HFFc6 (cell line): ENCODE measurements at regions not wholly inside any gene's neighbourhood (a gene's known extent, or its start where the extent isn't known, plus 50 kb on each side); places are given as distances from the start of the nearest gene placed in this dataset.

ENCODE experiments used
- DNase-seq: peaks from one replicate; pipeline ENCODE4 v3.0.0-alpha.2; 2018
- H3K27ac Mint-ChIP-seq: 2 replicates; pipeline ENCODE4 v1.8.0; 2020; ENCODE audit warnings: mild to moderate bottlenecking, mixed read lengths
- H3K27me3 Mint-ChIP-seq: 2 replicates; pipeline ENCODE4 v1.8.0; 2021; ENCODE audit warnings: mild to moderate bottlenecking, moderate library complexity, mixed read lengths; ENCODE audit not compliant: insufficient read depth
- H3K36me3 Mint-ChIP-seq: 2 replicates; pipeline ENCODE4 v1.8.0; 2021; ENCODE audit warnings: low read depth, mixed read lengths
- H3K4me1 Mint-ChIP-seq: 2 replicates; pipeline ENCODE4 v1.8.0; 2020; ENCODE audit warnings: low read depth, mixed read lengths
- H3K4me3 Mint-ChIP-seq: 2 replicates; pipeline ENCODE4 v1.8.0; 2020; ENCODE audit warnings: mild to moderate bottlenecking, moderate library complexity, mixed read lengths
- H3K9me3 Mint-ChIP-seq: 2 replicates; pipeline ENCODE4 v1.8.0; 2020; ENCODE audit warnings: mild to moderate bottlenecking, mixed read lengths
- TF ChIP-seq, protein P1 (sequence below): fragments of 200-600 bp; sonication (generic); IDR thresholded peaks from 2 replicates; pipeline ENCODE4 v1.5.0; 2021; ENCODE audit warnings: antibody characterized with exemption, mild to moderate bottlenecking

DNA sequence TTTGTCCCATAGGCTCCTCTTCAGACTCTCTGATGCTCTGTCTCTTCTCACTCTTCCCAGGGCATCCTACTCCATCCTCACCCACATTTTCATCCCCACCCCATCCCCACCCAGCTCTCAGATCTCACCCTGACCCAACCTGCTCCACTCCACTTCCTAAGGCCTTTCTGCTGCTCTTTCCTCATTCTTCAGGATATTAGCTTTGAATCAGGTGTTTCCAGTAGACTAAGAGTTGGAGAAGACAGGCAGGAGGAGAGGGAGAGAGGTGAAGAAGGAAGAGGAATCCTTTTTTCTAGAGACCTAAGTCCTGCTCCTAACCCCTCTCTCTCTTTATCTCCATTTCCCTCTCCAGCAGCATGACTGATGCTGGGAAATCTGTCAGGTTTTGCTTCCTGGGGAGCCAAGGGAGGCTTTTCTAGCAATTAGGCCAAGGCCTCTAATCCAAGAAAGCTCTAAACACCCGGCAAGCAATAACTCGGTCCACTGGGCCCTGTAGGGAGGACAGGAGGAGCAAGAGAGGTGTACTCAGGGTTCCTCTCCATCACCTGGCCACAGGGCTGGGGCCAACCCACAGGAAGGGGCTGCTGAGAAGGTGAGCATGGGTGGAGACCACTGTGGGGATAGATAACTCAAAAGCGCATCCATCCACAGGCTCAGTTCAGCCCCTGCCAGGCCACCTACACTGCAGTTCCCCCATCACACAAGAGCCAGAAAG is 133.3 kb downstream of the TMEM132E start:
- peaks cover 44% of the 10 kb centered on the region for H3K9me3 Mint-ChIP-seq
- no peak for DNase-seq
- H3K4me3 Mint-ChIP-seq = no peak overlapping the region
- TF ChIP-seq, protein P1, sequence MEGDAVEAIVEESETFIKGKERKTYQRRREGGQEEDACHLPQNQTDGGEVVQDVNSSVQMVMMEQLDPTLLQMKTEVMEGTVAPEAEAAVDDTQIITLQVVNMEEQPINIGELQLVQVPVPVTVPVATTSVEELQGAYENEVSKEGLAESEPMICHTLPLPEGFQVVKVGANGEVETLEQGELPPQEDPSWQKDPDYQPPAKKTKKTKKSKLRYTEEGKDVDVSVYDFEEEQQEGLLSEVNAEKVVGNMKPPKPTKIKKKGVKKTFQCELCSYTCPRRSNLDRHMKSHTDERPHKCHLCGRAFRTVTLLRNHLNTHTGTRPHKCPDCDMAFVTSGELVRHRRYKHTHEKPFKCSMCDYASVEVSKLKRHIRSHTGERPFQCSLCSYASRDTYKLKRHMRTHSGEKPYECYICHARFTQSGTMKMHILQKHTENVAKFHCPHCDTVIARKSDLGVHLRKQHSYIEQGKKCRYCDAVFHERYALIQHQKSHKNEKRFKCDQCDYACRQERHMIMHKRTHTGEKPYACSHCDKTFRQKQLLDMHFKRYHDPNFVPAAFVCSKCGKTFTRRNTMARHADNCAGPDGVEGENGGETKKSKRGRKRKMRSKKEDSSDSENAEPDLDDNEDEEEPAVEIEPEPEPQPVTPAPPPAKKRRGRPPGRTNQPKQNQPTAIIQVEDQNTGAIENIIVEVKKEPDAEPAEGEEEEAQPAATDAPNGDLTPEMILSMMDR = no peak
- H3K27me3 Mint-ChIP-seq = no peaks in the 10 kb centered on the region; the same call in 1 of the 2 replicates
- no peak overlapping the region for H3K27ac Mint-ChIP-seq
- no peaks in the 10 kb centered on the region for H3K4me1 Mint-ChIP-seq
- H3K36me3 Mint-ChIP-seq = no peaks in the 10 kb centered on the region

DNA sequence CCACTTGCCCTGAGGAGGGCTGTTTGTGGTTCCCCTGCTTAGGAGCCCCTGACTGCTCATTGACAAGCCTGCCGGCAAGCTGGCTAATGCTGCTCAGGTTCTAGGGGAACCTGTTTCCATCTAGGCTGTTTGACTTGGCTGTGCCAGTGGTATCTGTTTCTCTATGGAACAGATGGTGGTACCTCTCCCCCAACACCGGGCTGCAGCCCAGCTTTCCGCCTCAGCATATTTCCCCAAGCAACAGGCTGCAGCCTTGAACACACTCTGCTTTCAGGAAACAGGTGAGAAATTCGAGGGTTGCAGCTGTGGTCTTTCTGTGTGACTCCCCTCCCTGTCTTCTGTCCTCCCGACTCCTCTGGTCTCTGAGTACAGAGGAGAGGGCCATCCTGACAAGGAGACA is 132.3 kb downstream of the TMEM132E start:
- H3K9me3 Mint-ChIP-seq = peaks cover 53% of the 10 kb centered on the region
- no peaks in the 10 kb centered on the region; the same call in 1 of the 2 replicates for H3K27me3 Mint-ChIP-seq
- H3K27ac Mint-ChIP-seq = no peak overlapping the region
- H3K36me3 Mint-ChIP-seq = no peaks in the 10 kb centered on the region
- no peaks in the 10 kb centered on the region for H3K4me1 Mint-ChIP-seq
- DNase-seq = no peak
- no peak overlapping the region for H3K4me3 Mint-ChIP-seq
- TF ChIP-seq, protein P1 = no peak

DNA sequence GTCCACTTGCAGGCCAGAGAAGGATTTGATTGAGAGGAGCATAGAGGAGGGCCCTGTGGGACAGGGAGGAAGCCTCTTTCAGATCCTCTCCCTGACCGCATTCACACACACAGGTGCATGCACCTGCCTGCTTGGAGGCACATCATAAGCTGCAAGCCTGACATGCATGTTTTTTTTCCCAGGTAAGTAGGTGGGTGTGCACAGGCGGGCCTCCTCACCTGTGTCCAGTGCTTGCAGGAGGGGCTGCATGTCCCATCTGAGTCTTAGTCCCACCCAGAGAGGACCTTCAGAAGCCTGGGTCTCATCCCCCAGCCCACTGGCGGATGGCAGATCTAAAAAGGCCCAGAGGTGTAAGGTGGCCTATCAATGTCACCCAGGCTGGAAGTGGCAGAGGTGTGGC is 130.8 kb downstream of the TMEM132E start:
- H3K4me1 Mint-ChIP-seq = no peaks in the 10 kb centered on the region
- DNase-seq = no peak
- no peaks in the 10 kb centered on the region; the same call in 1 of the 2 replicates for H3K27me3 Mint-ChIP-seq
- TF ChIP-seq, protein P1 = no peak
- no peak overlapping the region for H3K27ac Mint-ChIP-seq
- peaks cover 56% of the 10 kb centered on the region for H3K9me3 Mint-ChIP-seq
- H3K4me3 Mint-ChIP-seq = no peak overlapping the region
- H3K36me3 Mint-ChIP-seq = no peaks in the 10 kb centered on the region

DNA sequence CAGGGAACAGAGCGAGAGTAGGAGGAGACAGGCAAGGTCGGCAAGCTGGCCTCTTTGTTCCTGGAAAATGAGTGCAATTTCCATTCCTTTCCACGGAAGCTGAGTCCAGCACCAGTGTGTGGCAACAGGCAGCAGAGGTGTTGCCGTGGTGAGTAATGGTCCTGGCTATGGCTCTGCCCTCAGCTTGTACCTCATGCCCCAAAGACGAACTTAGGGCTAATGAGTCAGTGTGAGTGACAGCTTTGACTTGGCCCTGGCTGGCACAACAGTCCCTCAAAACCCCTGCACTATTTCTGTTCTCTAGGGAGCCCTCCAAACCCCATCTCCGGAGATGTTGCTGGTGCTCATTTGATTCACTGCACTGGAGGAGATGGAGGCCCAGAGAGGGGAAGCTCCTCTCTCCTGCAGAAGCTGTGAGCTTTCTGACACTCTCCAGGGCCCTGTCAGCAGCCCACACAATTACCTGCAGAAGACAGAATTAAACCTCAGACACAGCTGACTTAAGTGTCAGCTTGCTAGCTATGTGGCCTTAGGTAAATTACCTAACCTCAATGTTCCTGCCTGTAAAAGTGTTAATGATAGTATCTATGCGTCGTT is 129.9 kb downstream of the TMEM132E start:
- Mint-ChIP-seq H3K36me3 (no peaks in the 10 kb centered on the region), H3K27ac (no peak overlapping the region)

DNA sequence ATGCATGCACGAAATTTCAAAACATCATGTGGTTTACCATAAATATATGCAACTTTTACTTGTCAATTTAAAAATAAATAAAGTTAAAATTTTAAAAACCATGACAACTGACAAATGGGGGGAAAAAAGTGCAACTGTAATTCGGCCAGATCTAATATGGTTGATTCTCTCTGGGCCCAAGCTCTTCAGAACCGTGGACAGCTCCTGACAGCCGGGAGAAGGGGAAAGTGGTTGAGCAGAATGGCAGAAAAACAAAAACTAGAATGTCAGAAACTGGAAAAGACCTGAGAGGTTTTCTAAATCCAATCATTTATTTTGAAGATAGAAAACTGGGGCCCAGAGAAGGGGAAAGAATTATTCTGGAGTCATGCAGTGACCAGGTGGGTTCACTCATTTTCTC is 126.6 kb downstream of the TMEM132E start:
- Mint-ChIP-seq H3K4me1 (no peaks in the 10 kb centered on the region), H3K4me3 (no peak overlapping the region), H3K27ac (no peak overlapping the region), H3K27me3 (no peaks in the 10 kb centered on the region; the same call in 1 of the 2 replicates), H3K9me3 (peaks cover 52% of the 10 kb centered on the region), H3K36me3 (no peaks in the 10 kb centered on the region)
- TF ChIP-seq, protein P1 = no peak
- DNase-seq = no peak

More for the DNA sequence above, 129.9 kb downstream of the TMEM132E start:
- H3K9me3 Mint-ChIP-seq = peaks cover 55% of the 10 kb centered on the region
- TF ChIP-seq, protein P1 = no peak
- H3K27me3 Mint-ChIP-seq = no peaks in the 10 kb centered on the region; the same call in 1 of the 2 replicates
- no peaks in the 10 kb centered on the region for H3K4me1 Mint-ChIP-seq
- no peak overlapping the region for H3K4me3 Mint-ChIP-seq
- no peak for DNase-seq
